COR-L47 (cell line): ENCODE measurements at regions not wholly inside any gene's neighbourhood (a gene's known extent, or its start where the extent isn't known, plus 50 kb on each side); places are given as distances from the start of the nearest gene placed in this dataset.
"Not testable (repeated sequence)": the region's sequence is repeated elsewhere in the genome, so short reads cannot be mapped to it uniquely, and the experiment has no call there.

Source experiments
- DNase-seq: peaks from one replicate; lab custom pipeline; 2025; lab: John Stamatoyannopoulos, UW

- DNase-seq = no peak
Measured at GRCh38 chrX:63466690-63467089, 115.6 kb upstream of the SPIN4 start.

- no peak for DNase-seq
Measured at GRCh38 chrX:63458981-63459380, 107.8 kb upstream of the SPIN4 start.

- no peak for DNase-seq
Measured at GRCh38 chrX:63453571-63453970, 102.4 kb upstream of the SPIN4 start.

GRCh38 chrX:63441717-63442116 lies 90.6 kb upstream of the SPIN4 start:
- DNase-seq = no peak

DNA sequence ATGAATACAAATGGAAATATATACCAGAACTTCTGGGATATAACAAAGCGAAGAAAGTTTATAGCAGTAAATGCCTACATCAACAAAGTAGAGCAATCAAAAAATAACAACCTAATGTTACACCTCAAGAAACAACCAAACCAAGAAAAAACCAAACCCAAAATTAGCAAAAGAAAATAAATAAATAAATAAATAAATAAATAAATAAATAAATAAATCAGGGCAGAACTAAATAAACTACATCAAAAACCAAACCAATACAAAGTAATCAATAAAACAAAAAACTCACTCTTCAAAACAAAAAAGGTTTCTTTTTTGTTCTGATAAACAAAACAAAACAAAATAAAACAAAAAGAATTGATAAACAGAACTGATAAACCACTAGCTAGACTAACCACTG lies 88.4 kb upstream of the SPIN4 start:
- DNase-seq = no peak

- no peak for DNase-seq
Measured at GRCh38 chrX:63436865-63437264, 85.7 kb upstream of the SPIN4 start.

GRCh38 chrX:63434665-63435064 lies 83.5 kb upstream of the SPIN4 start:
- DNase-seq = no peak

DNA sequence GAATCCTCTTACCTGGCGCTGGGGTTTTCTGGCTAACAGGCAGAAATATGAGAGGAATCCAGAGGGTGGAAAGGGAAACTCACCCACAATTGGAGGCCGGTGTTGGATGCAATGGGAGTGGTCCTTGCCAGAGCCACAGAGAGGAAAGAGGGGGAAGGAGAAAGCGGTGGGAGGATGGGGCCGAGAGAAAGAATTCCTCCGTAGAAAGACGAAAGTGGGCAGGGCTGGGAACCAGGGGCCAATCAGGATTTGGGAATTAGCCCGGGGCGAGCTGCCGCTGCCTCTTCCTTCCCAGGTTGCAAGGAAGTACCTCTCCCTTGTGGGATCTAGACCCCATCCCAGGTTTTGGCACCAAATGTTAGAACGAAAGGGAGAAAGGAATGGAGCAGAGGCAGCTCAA lies 83.1 kb upstream of the SPIN4 start:
- no peak for DNase-seq

- DNase-seq = no peak
Measured at GRCh38 chrX:63430026-63430425, 78.9 kb upstream of the SPIN4 start.

GRCh38 chrX:63428348-63428747 lies 77.2 kb upstream of the SPIN4 start:
- no peak for DNase-seq

DNA sequence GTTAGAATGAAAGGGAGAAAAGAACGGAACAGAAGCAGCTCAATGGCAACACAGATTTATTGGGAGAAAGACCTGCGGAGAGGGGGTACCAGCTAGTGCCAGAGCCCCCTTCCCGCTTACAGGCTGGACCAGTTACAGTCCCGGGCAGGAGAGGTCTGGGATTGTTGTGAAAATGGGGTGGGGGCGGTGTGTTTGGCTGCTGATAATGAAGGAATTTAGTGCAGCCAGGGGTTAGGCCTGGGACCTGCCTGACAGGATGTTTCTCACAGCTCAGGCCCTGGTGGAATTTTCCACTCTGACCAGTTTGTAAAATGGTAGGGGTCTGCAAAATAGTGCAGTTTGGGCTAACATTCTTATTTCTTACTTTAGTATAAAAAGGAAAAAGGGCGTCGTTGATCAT lies 75.4 kb upstream of the SPIN4 start:
- DNase-seq = no peak

GRCh38 chrX:63424063-63424462 lies 72.9 kb upstream of the SPIN4 start:
- no peak for DNase-seq

DNA sequence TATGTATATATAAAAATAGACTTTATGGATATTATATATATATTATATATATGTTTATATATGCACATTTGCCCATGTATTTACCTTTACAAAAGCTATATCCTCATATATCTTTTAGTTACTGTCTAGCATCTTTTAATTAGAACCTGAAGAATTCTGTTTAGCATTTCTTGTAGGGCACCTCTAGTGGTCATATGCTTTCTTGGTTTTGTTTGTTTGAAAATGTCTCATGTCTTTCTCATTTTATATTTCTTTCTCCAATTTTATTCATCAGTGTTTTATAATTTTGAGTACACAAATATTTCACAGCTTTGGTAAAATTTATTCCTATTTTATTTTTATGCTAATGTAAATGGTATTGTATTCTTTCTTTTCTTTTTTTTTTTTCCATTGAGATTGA lies 70.3 kb upstream of the SPIN4 start:
- no peak for DNase-seq

GRCh38 chrX:63418211-63418610 lies 67.1 kb upstream of the SPIN4 start:
- DNase-seq = no peak

GRCh38 chrX:63417649-63418048 lies 66.5 kb upstream of the SPIN4 start:
- DNase-seq = no peak

GRCh38 chrX:63409934-63410333 lies 58.8 kb upstream of the SPIN4 start:
- not testable (repeated sequence) for DNase-seq

DNA sequence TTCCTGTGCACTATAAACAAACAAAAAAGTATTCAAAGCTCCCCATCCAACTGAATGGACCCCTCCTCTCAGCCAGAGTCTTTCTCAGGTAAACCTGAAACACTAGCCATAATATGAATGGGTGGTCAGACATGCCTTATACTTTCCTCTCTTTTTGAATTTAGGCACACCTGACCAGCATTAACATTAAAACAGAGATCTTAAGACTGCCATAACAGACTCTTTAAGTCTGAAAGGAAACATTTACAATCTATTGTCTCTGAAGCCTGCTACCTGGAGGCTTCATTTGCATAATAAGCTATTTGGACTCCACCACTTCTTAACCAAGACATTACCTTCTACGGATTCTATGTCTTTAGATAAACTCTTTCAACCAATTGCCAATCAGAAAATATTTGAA lies 56.9 kb upstream of the SPIN4 start:
- DNase-seq = no peak

- DNase-seq = no peak
Measured at GRCh38 chrX:63404332-63404731, 53.2 kb upstream of the SPIN4 start.

DNA sequence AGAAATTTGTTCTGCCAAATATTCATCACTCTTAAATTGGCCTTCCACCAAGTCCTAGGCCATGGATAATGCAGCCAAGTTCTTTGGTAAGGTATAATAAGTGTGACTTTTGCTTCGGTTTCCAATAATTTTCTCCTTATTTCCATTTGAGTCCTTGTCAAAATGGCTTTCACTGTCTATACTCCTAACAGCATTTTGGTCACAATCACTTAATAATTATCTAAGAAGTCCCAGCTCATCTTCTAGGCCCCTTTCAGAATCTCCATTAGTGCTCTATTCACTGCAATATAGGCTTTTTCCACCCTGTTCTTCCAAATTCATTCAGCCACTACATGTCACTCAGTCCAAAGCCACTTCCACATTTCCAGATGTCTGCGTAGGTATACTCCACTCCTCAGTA lies 51.0 kb upstream of the SPIN4 start:
- no peak for DNase-seq
